ENCODE measurements at regions not wholly inside any gene's neighbourhood (a gene's known extent, or its start where the extent isn't known, plus 50 kb on each side); places are given as distances from the start of the nearest gene placed in this dataset.

GRCh38 chr22:26847046-26847445 is 189.7 kb downstream of the MIAT start:
- TF ChIP-seq CTCF (IDR thresholded peaks at IDR 0.05 in 4 of 5, conservative IDR thresholded peaks at IDR 0.05 in 1 of 5) (no peak), POLR2A (IDR thresholded peaks at IDR 0.05) (no peak)

Data from gastrocnemius medialis (tissue), 4 donors.